ENCODE measurements at regions not wholly inside any gene's neighbourhood (a gene's known extent, or its start where the extent isn't known, plus 50 kb on each side); places are given as distances from the start of the nearest gene placed in this dataset.

DNA sequence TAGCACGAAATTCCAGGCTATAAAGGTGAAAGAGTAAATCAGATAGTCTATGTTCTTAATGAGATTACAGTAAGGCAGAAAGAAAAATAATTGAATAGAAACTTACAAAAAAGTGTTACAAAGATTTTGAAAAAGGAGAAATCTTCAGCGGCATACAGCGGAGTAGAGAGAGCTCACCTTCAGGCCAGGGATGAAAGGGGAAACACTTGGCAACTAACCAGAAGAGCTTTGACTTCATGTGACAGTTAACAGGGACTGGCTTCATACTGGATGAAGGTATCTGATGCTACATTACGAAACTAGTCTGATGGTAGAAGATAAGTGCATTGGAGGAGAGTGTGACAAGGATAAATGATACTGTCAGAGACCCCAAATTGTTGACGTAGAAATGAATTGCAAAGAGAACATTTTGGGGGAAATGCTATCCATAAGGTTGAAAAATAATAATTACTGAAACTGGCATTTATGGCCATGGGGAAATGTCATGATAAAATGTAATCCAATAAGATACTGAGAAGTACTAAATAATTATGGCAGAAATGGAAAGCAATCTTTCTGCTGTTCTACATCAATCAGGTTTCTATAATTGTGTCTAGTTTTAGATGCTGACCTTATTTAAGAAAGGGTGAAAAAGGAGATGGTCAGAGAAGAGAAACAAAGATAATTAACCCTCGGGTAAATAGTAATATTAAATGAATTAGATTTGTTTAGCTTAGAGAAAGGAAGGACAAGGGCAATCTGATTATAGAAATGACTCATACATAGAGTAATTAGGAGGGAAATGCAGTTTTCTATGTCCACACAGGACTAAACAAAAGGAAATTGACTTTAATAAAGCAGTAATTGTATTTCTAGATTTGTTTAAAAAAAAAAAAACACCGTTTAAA, 808.7 kb downstream of the NCAM2 start:
- no peaks in the 10 kb centered on the region for H3K4me1 Mint-ChIP-seq (ENCODE audit: low read depth)
- intact Hi-C loops (cut with micrococcal nuclease): no loop called here
- POLR2A ChIA-PET: no interaction called here
- no peaks in the 10 kb centered on the region for H3K27me3 Mint-ChIP-seq
- TF ChIP-seq, protein P1, sequence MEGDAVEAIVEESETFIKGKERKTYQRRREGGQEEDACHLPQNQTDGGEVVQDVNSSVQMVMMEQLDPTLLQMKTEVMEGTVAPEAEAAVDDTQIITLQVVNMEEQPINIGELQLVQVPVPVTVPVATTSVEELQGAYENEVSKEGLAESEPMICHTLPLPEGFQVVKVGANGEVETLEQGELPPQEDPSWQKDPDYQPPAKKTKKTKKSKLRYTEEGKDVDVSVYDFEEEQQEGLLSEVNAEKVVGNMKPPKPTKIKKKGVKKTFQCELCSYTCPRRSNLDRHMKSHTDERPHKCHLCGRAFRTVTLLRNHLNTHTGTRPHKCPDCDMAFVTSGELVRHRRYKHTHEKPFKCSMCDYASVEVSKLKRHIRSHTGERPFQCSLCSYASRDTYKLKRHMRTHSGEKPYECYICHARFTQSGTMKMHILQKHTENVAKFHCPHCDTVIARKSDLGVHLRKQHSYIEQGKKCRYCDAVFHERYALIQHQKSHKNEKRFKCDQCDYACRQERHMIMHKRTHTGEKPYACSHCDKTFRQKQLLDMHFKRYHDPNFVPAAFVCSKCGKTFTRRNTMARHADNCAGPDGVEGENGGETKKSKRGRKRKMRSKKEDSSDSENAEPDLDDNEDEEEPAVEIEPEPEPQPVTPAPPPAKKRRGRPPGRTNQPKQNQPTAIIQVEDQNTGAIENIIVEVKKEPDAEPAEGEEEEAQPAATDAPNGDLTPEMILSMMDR (IDR thresholded peaks at IDR 0.05): no peak
- CTCF ChIA-PET: no interaction called here
- no peaks in the 10 kb centered on the region for H3K36me3 Mint-ChIP-seq (ENCODE audit: low read depth)
- H3K9me3 Mint-ChIP-seq: peaks cover 3% of the 10 kb centered on the region
- no peak for ATAC-seq
- H3K4me3 Mint-ChIP-seq: no peak overlapping the region
- no peak for DNase-seq
- no peak overlapping the region for H3K27ac Mint-ChIP-seq

DNA sequence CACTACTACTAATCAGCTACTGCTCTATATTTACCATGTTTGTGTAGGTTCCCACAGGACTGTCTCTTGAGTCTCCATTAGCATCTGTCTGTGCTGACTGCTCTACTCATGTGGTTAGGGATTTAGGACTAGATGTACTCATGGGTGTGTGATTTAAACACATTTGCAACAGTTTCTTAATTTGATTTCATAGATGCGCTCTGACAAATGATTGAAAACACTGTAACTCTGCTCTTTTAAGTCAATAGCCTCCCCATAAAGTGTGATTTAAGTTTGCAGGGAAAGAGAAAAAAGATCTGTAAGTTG, 809.3 kb downstream of the NCAM2 start:
- ChIA-PET CTCF (no interaction called here), POLR2A (no interaction called here)
- Mint-ChIP-seq H3K27me3 (no peaks in the 10 kb centered on the region), H3K4me1 (ENCODE audit: low read depth) (no peaks in the 10 kb centered on the region), H3K27ac (no peak overlapping the region), H3K36me3 (ENCODE audit: low read depth) (no peaks in the 10 kb centered on the region), H3K9me3 (peaks cover 3% of the 10 kb centered on the region), H3K4me3 (no peak overlapping the region)
- ATAC-seq (no peak), DNase-seq (no peak)
- TF ChIP-seq, protein P1 (IDR thresholded peaks at IDR 0.05): no peak
- intact Hi-C loops (cut with micrococcal nuclease): no loop called here

GRCh38 chr21:21813289-21813688, 815.1 kb downstream of the NCAM2 start:
- CTCF ChIA-PET: no interaction called here
- H3K27me3 Mint-ChIP-seq: no peaks in the 10 kb centered on the region
- H3K36me3 Mint-ChIP-seq (ENCODE audit: low read depth): no peaks in the 10 kb centered on the region
- TF ChIP-seq, protein P1 (IDR thresholded peaks at IDR 0.05): no peak
- H3K27ac Mint-ChIP-seq: no peak overlapping the region
- peaks cover under 1% of the 10 kb centered on the region for H3K9me3 Mint-ChIP-seq
- ATAC-seq (no peak), DNase-seq (no peak)
- no peak overlapping the region for H3K4me3 Mint-ChIP-seq
- no peaks in the 10 kb centered on the region for H3K4me1 Mint-ChIP-seq (ENCODE audit: low read depth)
- POLR2A ChIA-PET: no interaction called here
- intact Hi-C loops (cut with micrococcal nuclease): no loop called here

DNA sequence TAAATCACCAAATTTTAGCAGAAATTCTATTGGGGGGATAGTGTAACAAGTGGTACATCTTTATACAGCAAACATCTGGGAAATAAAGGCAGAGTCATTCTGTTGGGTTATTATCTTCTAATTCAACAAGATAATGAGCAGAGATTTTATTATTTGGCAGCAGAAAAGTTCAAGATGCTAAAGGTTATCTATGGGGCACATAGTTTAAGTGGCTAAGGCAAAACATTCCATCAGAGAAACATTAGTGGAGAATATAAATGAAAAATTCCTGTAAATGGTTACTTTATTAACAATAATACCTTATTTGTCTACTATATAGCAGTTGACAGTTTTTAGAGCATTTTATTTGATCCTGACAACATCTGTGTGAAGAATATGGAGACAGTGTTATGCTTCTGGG, 815.7 kb downstream of the NCAM2 start:
- ChIA-PET POLR2A (no interaction called here), CTCF (no interaction called here)
- H3K4me3 Mint-ChIP-seq: no peak overlapping the region
- no peaks in the 10 kb centered on the region for H3K36me3 Mint-ChIP-seq (ENCODE audit: low read depth)
- intact Hi-C loops (cut with micrococcal nuclease): no loop called here
- DNase-seq: no peak
- TF ChIP-seq, protein P1 (IDR thresholded peaks at IDR 0.05): no peak
- H3K4me1 Mint-ChIP-seq (ENCODE audit: low read depth): no peaks in the 10 kb centered on the region
- no peak for ATAC-seq
- H3K27me3 Mint-ChIP-seq: no peaks in the 10 kb centered on the region
- H3K9me3 Mint-ChIP-seq: no peaks in the 10 kb centered on the region
- no peak overlapping the region for H3K27ac Mint-ChIP-seq

DNA sequence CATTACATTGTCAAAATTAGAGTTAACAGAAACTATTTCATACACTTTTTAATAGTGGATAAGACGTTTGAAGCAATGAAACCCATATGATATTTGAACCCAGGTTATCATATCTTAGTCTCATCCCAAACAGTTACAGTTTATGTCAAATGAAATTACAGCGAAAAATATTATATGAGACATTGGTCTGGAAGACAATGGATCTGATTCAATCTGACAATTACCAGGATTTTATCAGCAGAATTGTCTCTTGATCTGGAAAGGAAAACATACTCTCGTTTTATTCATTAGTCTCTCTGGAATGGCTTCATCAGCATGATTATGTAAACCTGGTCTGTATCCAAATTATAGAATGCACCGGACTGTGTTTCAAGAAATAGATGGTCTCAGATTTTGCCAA, 818.6 kb downstream of the NCAM2 start:
- Mint-ChIP-seq H3K27ac (no peak overlapping the region), H3K27me3 (no peaks in the 10 kb centered on the region), H3K4me3 (no peak overlapping the region), H3K36me3 (ENCODE audit: low read depth) (no peaks in the 10 kb centered on the region), H3K4me1 (ENCODE audit: low read depth) (no peaks in the 10 kb centered on the region), H3K9me3 (peaks cover 3% of the 10 kb centered on the region)
- ChIA-PET CTCF (no interaction called here), POLR2A (no interaction called here)
- no peak for DNase-seq
- TF ChIP-seq, protein P1 (IDR thresholded peaks at IDR 0.05): no peak
- no peak for ATAC-seq
- intact Hi-C loops (cut with micrococcal nuclease): no loop called here
